Kidney glomerular epithelial cell (primary cell): ENCODE measurements at regions not wholly inside any gene's neighbourhood (a gene's known extent, or its start where the extent isn't known, plus 50 kb on each side); places are given as distances from the start of the nearest gene placed in this dataset.

Experiments used
- DNase-seq: peaks from one replicate; lab custom pipeline; 2025; lab: John Stamatoyannopoulos, UW

GRCh38 chrX:57848857-57849256 lies 61.4 kb downstream of the ZXDA start:
- DNase-seq: no peak

- DNase-seq: no peak
Observed at GRCh38 chrX:57822818-57823217, 87.4 kb downstream of the ZXDA start.

GRCh38 chrX:57822398-57822797 lies 87.9 kb downstream of the ZXDA start:
- no peak for DNase-seq

GRCh38 chrX:57821703-57822387 lies 88.4 kb downstream of the ZXDA start:
- peak; percentile 17 for DNase-seq

GRCh38 chrX:57817302-57817701 lies 93.0 kb downstream of the ZXDA start:
- no peak for DNase-seq

GRCh38 chrX:57772637-57773036 lies 92.6 kb upstream of the NLRP2B start:
- no peak for DNase-seq

GRCh38 chrX:57771689-57772088 lies 91.6 kb upstream of the NLRP2B start:
- no peak for DNase-seq

GRCh38 chrX:57752866-57753265 lies 72.8 kb upstream of the NLRP2B start:
- DNase-seq: no peak

- DNase-seq: no peak
Observed at GRCh38 chrX:57741107-57741506, 61.0 kb upstream of the NLRP2B start.

- DNase-seq: no peak
Observed at GRCh38 chrX:57737881-57738280, 57.8 kb upstream of the NLRP2B start.
